GM12891 (cell line): ENCODE measurements at regions not wholly inside any gene's neighbourhood (a gene's known extent, or its start where the extent isn't known, plus 50 kb on each side); places are given as distances from the start of the nearest gene placed in this dataset.

ENCODE experiments used
- PAX5 ChIP-seq: IDR thresholded peaks from 2 replicates; pipeline ENCODE4 v1.6.1; 2011; ENCODE audit warnings: low read length, moderate library complexity, mild to moderate bottlenecking; ENCODE audit not compliant: insufficient read depth, severe bottlenecking
- POLR2A ChIP-seq: IDR thresholded peaks from 2 replicates; pipeline ENCODE4 v1.6.1; 2011; ENCODE audit warnings: low read depth, low read length, control low read depth
- POLR2AphosphoS5 ChIP-seq: IDR thresholded peaks from 2 replicates; pipeline ENCODE4 v1.6.1; 2011; ENCODE audit warnings: low read depth, low read length, control low read depth
- POU2F2 ChIP-seq: IDR thresholded peaks from 2 replicates; pipeline ENCODE4 v1.6.1; 2011; ENCODE audit warnings: low read depth, mild to moderate bottlenecking, control low read depth, low read length, moderate library complexity
- TAF1 ChIP-seq: IDR thresholded peaks from 2 replicates; pipeline ENCODE4 v1.6.1; 2011; ENCODE audit warnings: low read depth, low read length, control low read depth

- TF ChIP-seq POLR2AphosphoS5 (no peak), POLR2A (no peak), POU2F2 (no peak), TAF1 (no peak), PAX5 (no peak)
Measured at GRCh38 chr3:65118912-65119499, 431.2 kb upstream of the ADAMTS9 start.
